WERI-Rb-1 (cell line): ENCODE measurements at regions not wholly inside any gene's neighbourhood (a gene's known extent, or its start where the extent isn't known, plus 50 kb on each side); places are given as distances from the start of the nearest gene placed in this dataset.

Experiments
- DNase-seq: peaks from one replicate; pipeline ENCODE4 v3.0.0-alpha.2; 2020
- H3K27ac ChIP-seq: fragments of 250-450 bp; sonication (Bioruptor Pico); 2 replicates; pipeline ENCODE4 v1.5.1; 2020; ENCODE audit warnings: mild to moderate bottlenecking, moderate library complexity
- H3K27me3 ChIP-seq: fragments of 250-450 bp; sonication (Bioruptor Pico); 2 replicates; pipeline ENCODE4 v1.5.1; 2021; ENCODE audit warnings: mild to moderate bottlenecking, low read depth, moderate library complexity; ENCODE audit not compliant: insufficient read depth, severe bottlenecking
- H3K36me3 ChIP-seq: fragments of 250-450 bp; sonication (Bioruptor Pico); 2 replicates; pipeline ENCODE4 v1.5.1; 2020; ENCODE audit warnings: mild to moderate bottlenecking, moderate library complexity
- H3K4me3 ChIP-seq: 2 replicates; pipeline ENCODE4 v1.5.1; 2011; ENCODE audit warnings: low read depth, mild to moderate bottlenecking, control low read depth, low read length
- H3K9me3 ChIP-seq: fragments of 250-450 bp; sonication (Bioruptor Pico); 2 replicates; pipeline ENCODE4 v1.5.1; 2021; ENCODE audit warnings: mild to moderate bottlenecking, moderate library complexity; ENCODE audit not compliant: severe bottlenecking
- CTCF ChIP-seq: IDR thresholded peaks from 2 replicates; pipeline ENCODE4 v1.5.1; 2011; ENCODE audit warnings: low read depth, mild to moderate bottlenecking, control low read depth, inconsistent platforms, low read length

DNA sequence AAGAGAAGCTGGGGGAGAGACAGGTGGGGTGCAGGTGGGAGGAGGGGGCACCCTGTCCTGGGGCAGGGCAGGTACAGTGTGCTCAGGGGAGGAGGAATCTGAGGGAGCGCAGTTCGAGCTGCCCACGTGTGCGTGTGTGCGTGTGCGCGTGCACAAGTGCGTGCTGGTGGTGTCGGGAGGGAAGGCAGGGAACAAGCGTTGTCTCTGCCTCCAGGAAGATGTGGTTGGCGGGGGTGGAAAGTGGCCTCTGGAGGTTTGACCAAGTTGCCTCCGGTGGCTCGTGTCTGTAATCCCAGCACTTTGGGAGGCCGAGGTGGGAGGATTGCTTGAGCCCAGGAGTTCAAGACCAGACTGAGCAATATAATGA, 49.9 kb upstream of the THY1 start:
- Histone ChIP-seq H3K36me3 (no peaks in the 10 kb centered on the region), H3K9me3 (no peaks in the 10 kb centered on the region), H3K27me3 (no peaks in the 10 kb centered on the region), H3K27ac (no peak overlapping the region), H3K4me3 (no peak overlapping the region)
- DNase-seq: no peak
- no peak for TF ChIP-seq CTCF
